Activated gamma-delta T cell treated with anti-CD3 and anti-CD28 coated beads, Interleukin-2, amount 50 U/mL, for 16 hours (primary cell): ENCODE measurements at regions not wholly inside any gene's neighbourhood (a gene's known extent, or its start where the extent isn't known, plus 50 kb on each side); places are given as distances from the start of the nearest gene placed in this dataset.

ENCODE experiments used
- DNase-seq: peaks from one replicate; pipeline ENCODE4 v3.0.0-alpha.2; 2020; ENCODE audit warnings: low read depth

- DNase-seq: no peak
Measured at GRCh38 chr1:224846119-224846907, 83.2 kb upstream of the DNAH14 start.

- DNase-seq: no peak
Measured at GRCh38 chr1:224850446-224850845, 79.0 kb upstream of the DNAH14 start.

- peak; percentile 19 for DNase-seq
Measured at GRCh38 chr1:224851210-224851847, 78.1 kb upstream of the DNAH14 start.

GRCh38 chr1:224851848-224852261 lies 77.6 kb upstream of the DNAH14 start:
- no peak for DNase-seq

GRCh38 chr1:224852901-224853568 lies 76.4 kb upstream of the DNAH14 start:
- DNase-seq: no peak

- DNase-seq: no peak
Measured at GRCh38 chr1:224856973-224857372, 72.5 kb upstream of the DNAH14 start.

GRCh38 chr1:224859651-224860050 lies 69.8 kb upstream of the DNAH14 start:
- no peak for DNase-seq

GRCh38 chr1:224860488-224861338 lies 68.8 kb upstream of the DNAH14 start:
- DNase-seq: no peak

GRCh38 chr1:224861339-224861716 lies 68.1 kb upstream of the DNAH14 start:
- DNase-seq: no peak

- no peak for DNase-seq
Measured at GRCh38 chr1:224863486-224863885, 66.0 kb upstream of the DNAH14 start.

GRCh38 chr1:224864006-224864405 lies 65.5 kb upstream of the DNAH14 start:
- DNase-seq: no peak

- no peak for DNase-seq
Measured at GRCh38 chr1:224865510-224865909, 64.0 kb upstream of the DNAH14 start.

- no peak for DNase-seq
Measured at GRCh38 chr1:224866940-224867339, 62.5 kb upstream of the DNAH14 start.

GRCh38 chr1:224867715-224868114 lies 61.8 kb upstream of the DNAH14 start:
- no peak for DNase-seq

GRCh38 chr1:224872832-224873433 lies 56.5 kb upstream of the DNAH14 start:
- DNase-seq: no peak

- DNase-seq: no peak
Measured at GRCh38 chr1:224873434-224874369, 55.8 kb upstream of the DNAH14 start.

GRCh38 chr1:224874775-224875174 lies 54.7 kb upstream of the DNAH14 start:
- DNase-seq: no peak

GRCh38 chr1:224879162-224879803 lies 50.2 kb upstream of the DNAH14 start:
- DNase-seq: no peak
